Mesothelial cell of epicardium (in vitro differentiated cells): ENCODE measurements at regions not wholly inside any gene's neighbourhood (a gene's known extent, or its start where the extent isn't known, plus 50 kb on each side); places are given as distances from the start of the nearest gene placed in this dataset.

Source experiments
- DNase-seq, 2 experiments: peaks; one replicate each; pipeline ENCODE4 v3.0.0; 2021; ENCODE audit warnings: low spot score in 2 of 2; ENCODE audit not compliant: unreplicated experiment in 2 of 2
- H3K27ac Mint-ChIP-seq: 2 replicates; pipeline ENCODE4 v1.8.0; 2021; ENCODE audit warnings: mixed read lengths
- H3K27me3 Mint-ChIP-seq: 2 replicates; pipeline ENCODE4 v1.8.0; 2021; ENCODE audit warnings: low read depth, mixed read lengths
- H3K36me3 Mint-ChIP-seq: 2 replicates; pipeline ENCODE4 v1.8.0; 2021; ENCODE audit warnings: mixed read lengths
- H3K4me1 Mint-ChIP-seq: 2 replicates; pipeline ENCODE4 v1.8.0; 2021; ENCODE audit warnings: mixed read lengths
- H3K4me3 Mint-ChIP-seq: 2 replicates; pipeline ENCODE4 v1.8.0; 2021; ENCODE audit warnings: mild to moderate bottlenecking, moderate library complexity, mixed read lengths
- H3K9me3 Mint-ChIP-seq: 2 replicates; pipeline ENCODE4 v1.8.0; 2021; ENCODE audit warnings: mixed read lengths
- CTCF ChIP-seq: fragments of 200-600 bp; sonication (generic); IDR thresholded peaks from one replicate; pipeline ENCODE4 v1.5.0; 2021; ENCODE audit warnings: antibody characterized with exemption; ENCODE audit not compliant: unreplicated experiment

GRCh38 chr4:25474690-25475089 lies 97.6 kb downstream of the ANAPC4 start:
- Mint-ChIP-seq H3K4me1 (no peaks in the 10 kb centered on the region), H3K36me3 (no peaks in the 10 kb centered on the region), H3K9me3 (peaks cover 24% of the 10 kb centered on the region), H3K27me3 (no peaks in the 10 kb centered on the region), H3K4me3 (no peak overlapping the region), H3K27ac (no peak overlapping the region)
- TF ChIP-seq CTCF = no peak
- DNase-seq = no peak

GRCh38 chr4:25477221-25477620 lies 100.2 kb downstream of the ANAPC4 start:
- Mint-ChIP-seq H3K4me1 (no peaks in the 10 kb centered on the region), H3K9me3 (peaks cover 12% of the 10 kb centered on the region), H3K36me3 (no peaks in the 10 kb centered on the region), H3K27me3 (no peaks in the 10 kb centered on the region), H3K27ac (no peak overlapping the region), H3K4me3 (no peak overlapping the region)
- no peak for DNase-seq
- TF ChIP-seq CTCF = no peak

- Mint-ChIP-seq H3K9me3 (peaks cover 13% of the 10 kb centered on the region), H3K4me1 (peaks cover 2% of the 10 kb centered on the region), H3K4me3 (no peak overlapping the region), H3K27ac (no peak overlapping the region), H3K27me3 (no peaks in the 10 kb centered on the region), H3K36me3 (no peaks in the 10 kb centered on the region)
- no peak for TF ChIP-seq CTCF
- no peak for DNase-seq
Measured at GRCh38 chr4:25481648-25482047, 104.6 kb downstream of the ANAPC4 start.

GRCh38 chr4:25484243-25484721 lies 107.2 kb downstream of the ANAPC4 start:
- no peak for TF ChIP-seq CTCF
- Mint-ChIP-seq H3K36me3 (peaks cover 4% of the 10 kb centered on the region), H3K27me3 (no peaks in the 10 kb centered on the region), H3K27ac (no peak overlapping the region), H3K4me1 (peaks cover 3% of the 10 kb centered on the region), H3K4me3 (no peak overlapping the region), H3K9me3 (peaks cover 20% of the 10 kb centered on the region)
- no peak for DNase-seq

- Mint-ChIP-seq H3K27ac (no peak overlapping the region), H3K27me3 (no peaks in the 10 kb centered on the region), H3K36me3 (peaks cover 4% of the 10 kb centered on the region), H3K9me3 (peaks cover 17% of the 10 kb centered on the region), H3K4me3 (no peak overlapping the region), H3K4me1 (peaks cover 5% of the 10 kb centered on the region)
- TF ChIP-seq CTCF = no peak
- DNase-seq = no peak
Measured at GRCh38 chr4:25485104-25485503, 108.0 kb downstream of the ANAPC4 start.

GRCh38 chr4:25486171-25486570 lies 109.1 kb downstream of the ANAPC4 start:
- peaks cover 5% of the 10 kb centered on the region for H3K4me1 Mint-ChIP-seq
- H3K4me3 Mint-ChIP-seq = no peak overlapping the region
- DNase-seq = no peak
- peaks cover 17% of the 10 kb centered on the region for H3K9me3 Mint-ChIP-seq
- no peak overlapping the region for H3K27ac Mint-ChIP-seq
- H3K27me3 Mint-ChIP-seq = no peaks in the 10 kb centered on the region
- no peak for TF ChIP-seq CTCF
- H3K36me3 Mint-ChIP-seq = peaks cover 4% of the 10 kb centered on the region
